NCI-H1048 (cell line): ENCODE measurements at regions not wholly inside any gene's neighbourhood (a gene's known extent, or its start where the extent isn't known, plus 50 kb on each side); places are given as distances from the start of the nearest gene placed in this dataset.
A peak's percentile ranks its signal among the peaks of the same experiment; 100 is the strongest.
"Not testable (repeated sequence)": the region's sequence is repeated elsewhere in the genome, so short reads cannot be mapped to it uniquely, and the experiment has no call there.

ENCODE experiments used
- DNase-seq: peaks from one replicate; lab custom pipeline; 2025; lab: John Stamatoyannopoulos, UW

DNA sequence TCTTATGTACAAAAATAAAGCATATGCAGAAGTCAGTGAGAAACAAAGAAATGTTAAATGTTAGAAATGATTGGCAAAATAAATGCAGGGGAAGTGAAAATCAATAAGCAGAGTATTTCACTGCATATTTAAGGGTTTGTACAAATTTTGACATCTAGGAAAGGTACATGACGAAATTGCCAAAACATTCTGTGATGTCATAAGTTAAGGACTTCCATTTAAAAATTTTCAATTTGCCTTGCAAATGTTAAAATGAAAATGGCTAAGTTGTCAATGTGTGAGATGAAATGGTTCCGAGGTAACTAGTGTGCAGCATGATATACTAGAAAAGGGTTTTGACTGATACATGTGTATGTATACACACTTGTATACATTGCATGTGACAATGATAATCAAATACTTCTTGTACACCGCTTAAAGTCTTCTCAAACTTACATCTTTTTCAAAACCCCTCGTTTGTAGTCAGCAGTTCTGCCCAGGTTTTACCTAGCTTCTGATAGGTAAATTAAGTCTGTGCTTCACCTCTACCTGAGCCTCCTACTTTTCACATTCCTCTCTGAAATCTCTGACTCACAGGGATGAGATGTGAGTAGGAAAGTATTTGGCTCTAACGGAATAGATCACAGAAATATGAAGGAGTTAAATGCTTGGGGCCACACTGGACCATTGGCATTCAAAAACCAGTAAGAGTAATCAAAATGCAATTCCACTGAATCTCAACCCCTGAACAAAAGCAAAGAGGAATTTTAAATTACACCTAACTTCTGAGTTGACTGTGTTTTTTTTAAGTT, 442.4 kb upstream of the FOXG1 start:
- DNase-seq, result no peak

DNA sequence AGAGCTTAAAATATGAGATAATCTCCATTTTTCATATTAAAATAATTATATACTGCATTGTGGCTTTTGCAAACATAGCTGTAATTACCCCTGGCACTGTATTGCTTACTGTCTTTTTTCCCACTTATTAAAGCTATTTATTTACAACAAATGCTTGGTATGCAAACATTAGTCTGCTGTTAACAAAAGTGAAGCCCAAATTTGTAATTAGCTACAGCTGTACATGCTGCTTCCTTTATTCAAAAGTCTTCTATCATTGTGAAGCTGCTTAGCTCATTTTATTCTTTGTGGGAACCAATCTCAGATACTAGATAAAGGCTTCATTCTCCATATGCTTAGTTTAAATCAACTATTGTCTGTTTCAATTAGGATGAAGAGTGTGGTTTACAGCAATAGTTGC, 425.8 kb upstream of the FOXG1 start:
- no peak for DNase-seq

DNA sequence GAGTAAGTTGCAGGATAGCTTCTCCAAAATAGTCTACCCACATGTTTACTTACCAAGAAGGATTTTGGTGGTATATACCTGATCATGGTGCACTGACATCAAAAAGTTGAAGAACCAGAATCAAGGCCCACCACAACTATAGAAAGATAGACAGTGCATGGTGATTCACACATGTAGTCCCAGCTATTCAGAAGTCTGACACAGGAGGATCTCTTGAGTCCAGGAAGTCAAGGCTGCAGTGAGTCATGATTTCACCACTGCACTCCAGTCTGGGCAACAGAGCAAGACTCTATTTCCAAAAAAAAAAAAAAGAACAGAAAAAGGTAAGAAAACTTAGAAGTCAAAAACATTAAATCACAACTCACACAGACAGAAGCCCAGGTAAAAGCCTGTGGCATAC, 422.2 kb upstream of the FOXG1 start:
- no peak for DNase-seq

DNA sequence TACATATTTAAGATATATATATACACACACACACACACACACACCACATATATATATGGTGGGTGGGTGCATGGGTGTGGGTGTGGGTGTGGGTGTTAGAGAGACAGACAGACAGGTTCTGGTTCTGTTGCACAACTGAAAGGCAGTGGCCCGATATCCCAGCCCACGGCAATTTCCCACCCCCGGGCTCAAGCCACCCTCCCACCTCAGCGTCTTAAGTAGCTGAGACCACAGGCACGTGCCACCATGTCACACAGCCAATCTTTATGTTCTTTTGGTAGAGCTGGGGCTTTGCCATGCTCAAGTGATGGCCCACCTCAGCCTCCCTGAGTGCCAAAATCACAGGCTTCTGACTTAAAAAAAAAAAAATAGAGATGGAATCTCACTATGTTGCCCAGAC, 417.8 kb upstream of the FOXG1 start:
- DNase-seq, result no peak

DNA sequence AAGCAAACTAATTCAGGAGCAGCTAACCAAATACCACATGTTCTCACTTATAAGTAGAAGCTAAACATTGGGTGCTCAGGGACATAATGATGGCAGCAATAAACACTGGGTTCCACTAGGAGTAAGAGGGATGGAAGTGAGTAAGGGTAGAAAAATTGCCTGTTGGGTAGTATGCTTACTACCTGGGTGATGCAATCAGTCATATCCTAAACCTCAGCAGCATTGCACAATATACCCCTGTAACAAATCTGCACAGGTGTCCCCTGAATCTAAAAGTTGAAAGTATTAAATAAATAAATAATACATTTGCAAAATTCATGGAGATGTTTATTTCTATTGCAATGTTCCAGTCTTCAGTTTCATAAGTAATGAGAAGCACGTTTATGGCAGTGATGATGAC, 409.8 kb upstream of the FOXG1 start:
- no peak for DNase-seq

DNA sequence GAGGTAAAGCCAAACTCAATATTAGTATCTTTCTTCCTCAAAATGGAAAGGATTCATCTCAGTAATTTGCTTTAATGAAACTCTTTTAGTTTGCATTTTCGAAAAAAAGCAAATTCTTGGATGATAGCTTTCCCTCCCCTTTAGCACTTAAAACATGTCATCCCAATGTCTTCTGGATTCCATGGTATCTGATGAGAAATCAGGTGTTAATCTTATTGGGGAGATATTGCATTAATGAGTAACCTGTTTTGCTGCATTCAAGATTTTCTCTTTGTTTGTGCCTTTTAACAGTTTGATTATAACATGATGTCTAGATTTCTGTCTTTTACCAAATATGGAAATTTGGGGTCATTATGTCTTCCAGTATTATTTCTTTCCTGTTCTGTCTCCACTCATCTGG, 405.1 kb upstream of the FOXG1 start:
- DNase-seq, result no peak

DNA sequence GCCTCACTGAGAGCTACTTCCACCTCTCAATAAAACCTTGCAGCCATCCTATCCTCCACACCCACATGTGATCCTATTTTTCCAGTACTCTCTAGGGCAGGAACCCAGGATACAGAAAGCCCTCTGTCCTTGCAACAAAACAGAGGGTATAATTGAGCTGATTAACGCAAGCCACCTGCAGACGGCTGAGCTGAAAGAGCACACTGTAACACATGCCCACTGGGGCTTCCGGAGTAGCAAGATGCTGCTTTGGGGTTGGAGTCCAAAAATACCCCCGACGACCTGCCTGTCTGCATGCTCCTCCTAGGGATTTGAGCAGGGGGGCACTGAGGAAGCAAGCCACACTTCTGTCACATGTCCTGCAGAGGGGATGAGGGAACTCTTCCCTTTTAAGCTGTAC, 401.1 kb upstream of the FOXG1 start:
- DNase-seq, result no peak

DNA sequence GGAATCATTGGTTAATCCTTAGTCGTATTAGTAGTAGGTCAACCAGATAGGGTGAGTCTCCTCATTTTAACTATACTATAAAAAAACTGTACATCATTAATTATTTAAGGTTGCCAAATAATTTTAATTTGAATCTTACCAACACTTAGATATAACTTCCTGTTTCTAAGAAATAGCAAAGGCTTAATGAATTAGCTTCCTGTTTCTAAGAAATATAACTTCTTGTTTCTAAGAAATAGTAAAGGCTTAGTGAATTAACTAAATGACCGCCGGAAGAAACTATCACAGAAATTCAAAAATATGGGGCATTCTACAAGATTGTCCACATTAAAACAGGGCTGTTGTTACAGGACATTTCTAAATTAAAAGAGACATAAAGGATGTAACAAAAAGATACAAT, 392.9 kb upstream of the FOXG1 start:
- DNase-seq, result no peak

DNA sequence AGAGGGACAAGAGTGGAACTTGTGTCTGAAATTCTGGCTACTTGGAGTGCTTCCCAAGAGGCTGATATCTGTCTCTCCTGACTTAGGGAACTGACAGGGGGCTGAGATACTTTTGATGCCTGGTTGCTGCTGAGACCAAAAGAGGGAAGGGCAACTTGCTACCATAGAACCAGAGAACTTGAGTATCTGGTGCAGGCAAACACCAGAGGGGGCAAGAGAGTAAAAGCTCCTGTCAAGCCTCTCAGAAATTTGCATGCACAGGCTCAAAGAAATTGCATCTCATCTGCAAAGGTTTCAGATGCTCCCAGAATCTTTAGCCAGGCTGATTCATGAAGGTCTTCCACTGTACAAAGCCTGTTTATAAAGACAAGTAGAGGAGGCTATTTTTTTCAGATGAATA, 391.3 kb upstream of the FOXG1 start:
- peak; percentile 26 for DNase-seq

DNA sequence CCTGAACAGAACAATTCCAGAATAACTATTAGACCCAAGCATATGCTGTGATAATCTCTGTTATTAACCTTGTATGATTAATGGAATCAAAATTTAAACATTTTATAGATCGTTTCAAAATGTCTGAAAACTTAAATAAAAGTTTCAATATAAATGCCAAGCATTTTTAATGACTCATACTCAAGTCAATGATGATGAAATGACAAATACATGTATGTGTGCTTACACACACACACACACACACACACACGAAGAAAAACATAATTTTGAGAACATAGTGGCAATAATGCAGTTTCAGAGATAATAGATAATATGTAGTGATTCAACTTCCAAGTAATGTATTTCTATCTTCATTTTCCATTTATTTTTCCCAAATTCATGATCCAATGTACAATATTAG, 384.9 kb upstream of the FOXG1 start:
- no peak for DNase-seq

DNA sequence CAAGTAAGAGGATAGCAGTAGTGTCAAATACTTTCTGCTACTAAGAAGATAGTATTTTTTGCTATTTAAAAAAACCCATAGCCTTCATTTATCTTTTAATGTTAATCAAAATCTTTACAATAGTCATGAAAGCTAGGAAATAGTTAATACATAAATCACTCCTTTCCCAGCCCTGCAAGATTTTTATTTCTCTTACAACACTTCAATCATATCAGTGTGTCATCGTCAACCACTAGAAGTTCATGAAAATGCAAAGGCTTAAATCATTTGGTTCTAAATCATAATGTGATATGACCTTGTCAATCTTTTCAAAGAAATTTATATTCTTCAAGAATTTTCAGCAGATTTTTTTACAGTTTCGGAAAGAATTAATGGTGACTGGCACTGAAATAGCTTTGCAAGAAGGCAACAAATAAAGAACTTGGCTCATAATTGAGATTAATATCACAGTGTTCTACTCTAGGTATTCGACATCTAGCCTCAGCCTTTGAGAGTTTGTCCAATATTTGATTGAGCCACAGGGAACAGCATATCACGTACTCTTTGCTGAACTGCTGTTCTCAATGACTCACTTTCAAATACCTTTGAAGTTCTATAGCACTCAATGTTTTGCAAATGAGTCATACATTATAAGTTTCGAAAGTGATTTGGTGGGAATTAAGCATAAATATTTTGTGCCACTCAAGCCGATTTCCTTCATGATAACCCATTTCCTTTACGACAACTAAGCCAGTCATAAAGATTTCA, 384.0 kb upstream of the FOXG1 start:
- DNase-seq, result no peak

DNA sequence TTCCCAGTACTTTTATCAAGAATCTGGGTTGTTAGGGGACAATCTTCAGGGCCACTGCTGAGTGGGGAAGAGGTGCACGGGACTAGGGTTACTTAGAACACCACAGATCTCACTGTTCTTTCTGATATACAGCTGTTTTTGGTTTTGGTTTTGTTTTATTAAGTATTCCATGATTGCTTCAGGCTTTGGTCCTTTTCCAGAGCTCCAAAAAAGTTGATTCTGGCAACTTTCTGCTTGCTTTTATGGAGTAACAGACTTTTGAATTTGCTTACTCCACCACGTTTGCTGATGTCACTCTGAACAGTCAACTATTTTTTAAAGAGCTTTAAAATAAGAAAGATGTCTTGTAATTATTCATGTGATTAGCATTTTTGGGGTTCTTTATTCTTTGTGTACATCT, 368.1 kb upstream of the FOXG1 start:
- DNase-seq, result no peak

DNA sequence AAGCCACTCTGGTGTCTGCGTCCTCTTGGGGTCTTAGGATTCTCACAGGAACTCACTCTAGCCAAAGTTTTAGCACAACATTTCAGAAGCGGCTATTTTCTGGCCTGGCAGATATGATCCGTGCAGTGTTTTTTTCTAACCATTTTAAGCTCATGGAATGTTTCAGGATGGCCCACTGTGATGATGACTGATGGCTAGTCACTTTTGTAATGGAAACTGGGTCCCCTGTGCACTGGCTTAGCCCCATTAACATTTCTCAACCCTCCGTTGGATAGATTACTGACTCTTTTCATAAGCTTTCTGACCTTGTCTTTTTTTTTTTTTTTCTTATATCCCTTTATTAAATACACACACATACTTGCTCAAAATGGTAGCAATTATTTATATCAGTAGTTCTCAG, 364.9 kb upstream of the FOXG1 start:
- not testable (repeated sequence) for DNase-seq

DNA sequence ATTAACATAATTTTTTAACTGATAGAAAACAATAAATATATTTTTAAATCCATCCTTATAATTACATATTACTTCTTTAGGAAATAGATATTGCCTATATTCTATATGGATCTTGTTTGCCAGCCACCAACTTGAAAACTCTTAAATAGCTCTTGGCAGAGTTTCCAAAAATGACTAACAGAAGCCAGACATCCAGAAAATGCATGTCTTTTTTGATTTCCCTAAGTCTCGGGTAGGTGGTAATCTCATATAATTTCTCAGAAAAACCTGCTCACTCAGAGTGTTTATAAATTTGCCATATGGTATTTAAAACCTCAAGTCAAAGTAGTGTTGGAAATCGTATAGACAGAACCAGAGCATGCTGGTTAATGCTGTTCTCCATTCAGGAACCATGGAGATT, 360.4 kb upstream of the FOXG1 start:
- DNase-seq, result no peak

DNA sequence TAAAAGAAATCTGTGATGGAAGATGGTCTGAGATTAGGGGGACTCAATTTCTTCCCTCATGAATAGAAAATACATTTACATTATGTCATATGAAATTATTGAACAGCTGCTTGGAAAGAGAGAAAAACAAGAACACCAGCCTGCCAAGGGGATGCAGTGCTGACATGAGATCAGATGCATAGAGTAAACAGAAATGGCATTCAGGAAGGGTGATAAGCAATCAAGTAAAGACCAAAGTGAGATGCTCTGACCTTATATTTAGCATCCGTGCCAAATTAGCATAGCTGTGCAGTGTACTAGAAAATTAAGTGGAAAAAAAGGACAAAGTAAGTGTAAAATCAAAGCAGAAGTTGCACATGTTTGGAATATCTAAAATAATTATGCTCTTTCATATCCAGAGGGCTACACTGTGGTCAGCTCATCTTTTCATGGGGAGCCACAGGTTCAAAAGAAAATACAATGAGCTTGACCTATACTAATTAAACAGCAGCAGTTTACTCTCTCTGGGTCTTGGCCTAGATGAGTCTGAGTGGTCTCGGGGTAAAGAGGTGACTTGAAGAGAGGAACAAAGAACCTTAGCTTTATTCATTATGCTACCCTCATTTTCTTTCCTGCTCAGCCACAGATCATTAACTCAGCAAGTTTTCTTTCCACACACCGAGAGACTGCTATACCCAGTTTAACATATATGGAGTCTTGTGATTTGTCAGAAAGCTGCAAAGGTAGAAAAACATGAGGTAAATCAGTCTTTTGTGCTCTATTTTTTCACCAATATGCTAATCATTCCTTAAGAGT, 359.4 kb upstream of the FOXG1 start:
- no peak for DNase-seq

DNA sequence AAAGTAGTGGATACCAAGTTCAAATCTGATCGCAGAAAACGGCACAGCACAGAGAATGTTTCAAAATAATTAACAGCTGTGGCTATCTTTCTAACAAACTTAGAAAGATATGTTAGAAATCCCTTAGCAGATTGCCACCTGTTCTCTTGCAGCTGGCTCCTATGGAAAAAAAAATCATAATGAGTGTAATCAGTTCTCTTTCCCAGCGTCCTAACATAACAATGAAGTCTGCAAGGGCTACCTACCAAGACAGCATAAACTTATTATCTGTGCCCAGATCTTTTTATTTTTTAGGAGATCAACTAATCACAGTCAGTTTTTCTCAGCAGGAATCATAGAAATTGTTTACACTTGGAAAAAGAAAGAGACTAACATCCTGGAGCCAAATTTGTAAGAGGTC, 358.6 kb upstream of the FOXG1 start:
- no peak for DNase-seq

DNA sequence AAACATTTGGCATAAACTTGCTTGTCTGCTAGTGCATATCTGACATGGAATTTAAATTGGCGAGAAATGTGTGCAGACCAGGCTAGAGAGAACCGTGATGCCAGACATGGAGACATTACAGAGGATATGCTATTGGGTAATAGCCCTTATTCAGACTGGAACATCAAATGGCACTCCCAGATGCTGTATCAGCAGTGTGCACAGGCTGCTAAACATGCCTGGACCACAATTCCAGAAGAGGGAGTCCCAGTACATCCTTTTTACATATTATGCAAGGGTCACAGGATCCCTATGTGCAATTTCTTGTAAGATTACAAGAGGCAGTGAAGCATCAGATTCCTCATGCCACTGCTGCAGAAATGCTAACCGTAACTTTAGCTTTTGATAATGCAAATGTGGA, 354.5 kb upstream of the FOXG1 start:
- DNase-seq, result no peak

DNA sequence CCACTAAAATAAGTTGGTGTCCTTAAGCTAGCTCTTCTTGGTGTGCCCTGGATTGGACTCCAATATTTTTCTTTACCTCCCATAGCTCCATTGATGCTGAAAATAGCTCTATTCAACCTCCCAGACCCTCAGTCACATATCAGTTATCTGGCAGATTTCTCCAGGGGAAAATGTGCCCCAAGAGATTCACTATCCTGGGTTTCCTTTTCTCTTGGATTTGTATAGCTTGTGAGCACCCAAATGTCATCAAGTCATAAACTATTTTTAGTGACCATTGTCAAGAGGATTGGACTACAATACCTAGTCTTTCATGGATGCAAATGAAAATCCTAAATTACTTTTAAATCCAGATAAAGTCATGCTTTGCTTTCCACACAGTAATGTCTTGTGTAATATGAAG, 339.6 kb upstream of the FOXG1 start:
- no peak for DNase-seq

DNA sequence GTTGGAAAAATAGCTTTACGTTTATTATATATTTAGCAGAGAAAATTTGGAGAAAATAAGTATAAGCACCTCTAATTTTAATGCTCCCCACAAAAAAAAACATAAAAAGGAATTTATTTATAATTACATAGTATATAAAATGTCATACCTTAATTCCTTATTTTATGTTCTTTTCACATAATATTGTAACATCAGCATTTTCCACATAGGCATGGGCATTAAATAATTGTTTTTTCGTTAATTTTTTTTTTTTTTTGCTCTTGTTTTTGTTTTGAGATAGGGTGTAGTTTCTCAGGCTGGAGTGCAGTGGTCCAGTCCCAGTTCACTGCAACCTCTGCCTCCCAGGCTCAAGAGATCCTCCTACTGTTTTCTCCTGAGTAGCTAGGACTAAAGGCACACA, 329.8 kb upstream of the FOXG1 start:
- DNase-seq, result no peak

DNA sequence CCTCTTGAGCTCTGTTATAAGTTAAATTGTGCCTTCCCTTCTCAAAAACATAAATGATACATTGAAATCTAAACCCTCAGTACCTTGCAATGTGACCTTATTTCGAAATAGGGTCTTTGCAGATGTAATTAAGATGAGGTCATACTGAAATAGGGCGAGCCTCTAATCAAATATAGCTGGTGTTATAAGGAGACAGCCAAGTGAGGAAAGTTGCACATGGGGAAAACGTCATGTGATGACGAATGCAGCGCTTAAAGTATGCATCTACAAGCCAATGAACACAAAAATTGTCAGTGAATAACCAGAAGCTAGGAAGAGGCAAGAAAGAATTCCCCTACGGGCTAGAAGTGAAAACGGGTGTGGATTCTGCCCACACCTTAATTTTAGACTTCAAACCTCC, 305.2 kb upstream of the FOXG1 start:
- DNase-seq, result no peak

DNA sequence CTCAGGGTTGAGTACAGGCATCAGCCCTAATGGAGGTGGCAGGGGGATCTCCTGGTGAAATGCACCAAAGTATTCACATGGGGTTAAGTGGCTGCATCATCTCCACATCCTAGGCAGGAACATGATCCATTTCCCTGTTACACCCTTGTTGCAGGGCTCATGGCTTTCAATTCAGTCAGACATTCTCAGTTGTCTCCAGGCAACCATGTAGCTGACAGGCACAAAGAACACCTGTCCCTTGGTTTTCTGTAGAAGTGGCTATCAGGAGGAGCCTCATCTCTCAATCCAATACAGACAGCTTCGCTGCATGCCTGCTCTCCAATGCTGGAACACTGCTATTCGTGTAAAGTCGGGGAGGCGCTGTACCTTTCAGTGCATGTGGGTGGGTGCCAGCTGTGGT, 299.0 kb upstream of the FOXG1 start:
- DNase-seq, result no peak

DNA sequence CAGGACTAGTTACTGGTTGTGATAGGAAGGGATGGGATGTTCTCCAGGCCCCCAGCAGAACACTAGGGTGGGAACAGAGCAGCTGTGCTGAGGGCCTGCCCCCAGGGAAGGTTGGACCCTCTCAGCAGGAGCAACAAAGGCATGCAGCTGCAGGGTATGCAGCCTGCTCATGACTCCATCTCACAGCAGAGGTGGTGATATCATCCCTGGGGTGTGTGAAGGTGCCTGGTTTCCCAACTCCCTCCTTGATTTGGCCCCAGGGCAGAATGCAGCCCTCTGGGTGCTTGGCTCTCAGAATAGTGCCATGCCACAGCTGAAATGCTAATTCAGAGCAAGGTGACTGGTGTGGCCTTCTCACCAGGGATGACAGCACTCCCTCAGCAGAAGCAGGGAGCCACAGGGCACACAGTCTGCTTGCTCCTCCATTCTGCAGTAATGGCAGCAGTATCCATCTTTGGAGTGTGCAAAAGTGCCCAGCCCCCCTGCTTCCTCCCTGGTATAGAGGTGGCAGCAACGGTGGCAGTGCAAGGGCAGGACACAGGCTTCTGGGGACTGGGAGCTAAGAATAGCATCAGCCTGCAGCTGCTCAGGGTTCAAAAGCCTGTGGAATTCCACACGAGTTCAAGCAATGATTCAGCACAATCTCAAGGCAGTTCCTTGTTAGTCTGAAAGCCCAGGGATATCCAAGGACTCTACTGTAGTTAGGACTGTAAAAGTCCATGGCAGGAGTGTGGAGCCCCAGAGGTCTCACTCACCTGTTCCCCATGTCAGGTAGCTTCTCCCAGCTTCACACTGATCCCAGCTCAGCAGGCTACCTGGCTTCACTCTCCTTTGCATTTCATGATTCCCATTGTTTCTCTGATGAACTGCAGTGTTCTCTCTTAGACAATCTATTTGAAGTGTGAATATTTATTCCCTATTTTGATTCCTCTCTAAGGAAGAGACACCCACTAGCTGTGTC, 298.1 kb upstream of the FOXG1 start:
- DNase-seq, result no peak
